NCI-H2081 (cell line): ENCODE measurements at regions not wholly inside any gene's neighbourhood (a gene's known extent, or its start where the extent isn't known, plus 50 kb on each side); places are given as distances from the start of the nearest gene placed in this dataset.
"Not testable (repeated sequence)": the region's sequence is repeated elsewhere in the genome, so short reads cannot be mapped to it uniquely, and the experiment has no call there.

Experiments used
- DNase-seq, 2 experiments: peaks; one replicate each; lab custom pipeline; 2025; lab: John Stamatoyannopoulos, UW

DNA sequence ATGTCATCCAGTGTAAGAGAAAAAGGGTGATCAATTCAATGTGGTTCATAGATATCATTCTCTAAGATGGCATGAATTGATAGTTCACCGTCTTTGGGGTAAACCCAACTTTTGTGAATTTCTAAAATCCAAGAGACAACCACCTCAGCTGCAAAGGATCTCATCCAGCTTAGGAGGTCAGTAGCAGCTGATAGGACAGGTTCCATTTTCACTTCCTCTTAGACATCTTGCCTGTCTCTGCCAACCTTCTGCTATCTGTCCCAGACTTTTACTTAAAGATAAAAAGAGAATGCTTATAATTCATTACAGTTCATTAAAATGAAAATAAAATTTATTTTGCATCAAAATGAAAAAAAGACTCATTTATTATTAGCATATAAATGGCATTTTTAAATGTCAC is 468.2 kb downstream of the XYLT1 start:
- DNase-seq, result no peak

DNA sequence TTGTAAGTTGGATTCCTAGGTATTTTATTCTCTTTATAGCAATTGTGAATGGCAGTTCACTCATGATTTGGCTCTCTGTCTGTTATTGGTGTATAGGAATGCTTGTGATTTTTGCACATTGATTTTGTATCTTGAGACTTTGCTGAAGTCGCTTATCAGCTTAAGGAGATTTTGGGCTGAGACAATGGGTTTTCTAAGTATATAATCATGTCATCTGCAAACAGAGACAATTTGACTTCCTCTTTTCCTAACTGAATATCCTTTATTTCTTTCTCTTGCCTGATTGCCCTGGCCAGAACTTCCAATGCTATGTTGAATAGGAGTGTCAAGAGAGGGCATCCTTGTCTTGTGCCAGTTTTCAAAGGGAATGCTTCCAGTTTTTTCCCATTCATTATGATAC is 464.8 kb downstream of the XYLT1 start:
- DNase-seq, result not testable (repeated sequence)

DNA sequence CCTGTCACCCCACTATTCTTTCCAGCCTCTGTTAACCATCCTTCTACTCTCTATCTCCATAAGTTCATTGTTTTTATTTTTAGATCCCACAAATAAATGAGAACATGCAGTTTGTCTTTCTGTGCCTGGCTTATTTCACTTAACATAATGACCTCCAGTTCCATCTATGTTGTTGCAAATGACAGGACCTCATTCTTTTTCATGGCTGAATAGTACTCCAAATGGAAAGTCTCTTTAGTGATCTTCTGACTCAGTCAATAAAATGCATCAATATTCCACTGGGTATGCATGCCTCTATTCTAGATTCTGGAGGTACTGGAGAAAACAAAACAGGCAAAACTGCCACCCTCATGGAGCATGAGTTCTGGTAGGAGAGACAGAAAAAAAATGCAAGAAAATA is 459.0 kb downstream of the XYLT1 start:
- no peak for DNase-seq

DNA sequence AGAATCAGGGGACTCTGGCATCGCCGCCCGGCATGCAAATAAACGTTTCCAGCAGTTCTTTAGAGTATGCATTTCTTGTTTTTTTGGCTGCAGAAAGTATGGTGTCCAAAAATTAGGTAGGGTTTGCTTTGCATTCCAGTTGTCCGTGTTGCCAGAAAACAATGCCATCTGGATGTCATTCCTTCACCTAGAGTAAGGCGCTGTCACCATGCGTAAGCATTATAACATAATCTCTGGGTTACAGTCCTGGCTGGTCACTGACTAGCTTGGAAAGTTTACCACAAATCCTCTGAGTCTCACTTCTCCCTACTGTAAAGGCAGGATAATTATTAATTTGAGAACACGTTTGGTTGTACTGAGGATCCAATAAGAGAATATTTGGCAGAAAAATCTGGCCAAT is 457.7 kb downstream of the XYLT1 start:
- no peak for DNase-seq

DNA sequence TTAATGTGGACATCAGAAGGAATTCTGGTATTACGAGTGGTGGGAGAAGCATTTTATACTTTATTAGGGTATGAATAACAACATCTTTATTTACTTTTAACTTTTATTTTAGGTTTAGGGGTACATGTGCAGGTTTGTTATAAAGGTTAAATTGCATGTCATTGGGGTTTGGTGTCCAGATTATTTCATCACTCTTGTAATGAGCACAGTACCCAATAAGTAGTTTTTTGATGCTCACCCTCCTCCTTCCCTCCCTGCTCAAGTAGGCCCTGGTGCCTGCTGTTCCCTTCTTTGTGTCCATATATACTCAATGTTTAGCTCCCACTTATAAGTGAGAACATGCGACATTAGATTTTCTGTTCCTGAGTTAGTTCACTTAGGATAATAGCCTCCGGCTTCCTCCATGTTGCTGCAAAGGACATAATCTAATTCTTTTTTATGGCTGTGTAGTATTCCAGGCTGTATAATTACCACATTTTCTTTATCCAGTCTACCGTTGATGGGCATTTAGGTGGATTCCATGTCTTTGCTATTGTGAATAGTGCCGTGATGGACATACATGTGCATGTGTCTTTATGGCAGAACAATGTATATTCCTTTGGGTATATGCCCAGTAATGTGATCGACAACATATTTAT is 456.2 kb downstream of the XYLT1 start:
- no peak for DNase-seq

DNA sequence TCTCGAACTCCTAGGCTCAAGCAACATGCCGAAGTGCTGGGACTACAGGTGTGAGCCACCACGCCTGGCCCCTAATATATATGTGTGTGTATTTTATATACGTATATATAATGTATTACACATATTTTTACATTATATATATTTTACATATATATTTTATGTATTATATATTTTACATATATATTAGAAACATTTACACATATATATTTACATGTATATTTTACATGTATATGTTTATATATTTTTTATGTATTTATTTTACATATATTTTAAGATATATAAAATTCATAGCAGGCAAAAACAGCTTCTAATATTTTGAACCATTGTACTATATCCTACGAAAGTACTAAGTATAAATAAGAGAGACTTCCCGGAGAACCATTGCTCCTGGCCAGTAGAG is 455.1 kb downstream of the XYLT1 start:
- DNase-seq, result no peak

DNA sequence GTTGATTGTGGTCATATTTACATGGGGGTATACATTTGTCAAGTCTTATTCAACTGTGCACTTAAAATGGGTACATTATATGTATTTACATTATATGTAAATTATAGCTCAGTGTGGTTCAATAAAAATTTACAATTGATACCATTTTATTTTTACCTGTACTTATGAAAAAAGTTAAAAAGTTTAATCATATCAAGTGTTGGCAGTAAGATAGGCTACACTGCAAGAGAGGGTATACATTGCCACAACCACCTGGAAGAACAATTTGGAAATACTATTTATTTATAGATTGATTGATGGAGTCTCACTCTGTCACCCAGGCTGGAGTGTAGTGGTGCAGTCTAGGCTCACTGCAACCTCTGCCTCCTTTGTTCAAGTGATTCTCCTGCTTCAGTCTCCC is 453.3 kb downstream of the XYLT1 start:
- DNase-seq, result no peak

DNA sequence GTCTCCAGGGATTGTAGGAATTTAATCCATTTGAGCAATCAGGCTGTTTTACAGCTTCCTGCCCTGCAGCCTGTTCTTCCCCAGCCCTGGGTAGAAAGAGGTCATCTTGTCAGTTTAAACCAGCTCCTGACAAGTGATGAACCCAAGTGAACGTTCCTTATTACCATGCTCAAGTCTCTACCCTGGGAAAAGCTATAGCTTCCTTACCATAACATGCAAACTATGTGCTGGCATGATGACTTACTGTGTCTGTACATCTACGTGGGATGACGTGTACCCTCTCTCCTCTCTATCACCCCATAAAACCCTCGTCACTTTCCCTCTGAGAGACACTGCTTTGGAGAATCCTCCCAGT is 452.2 kb downstream of the XYLT1 start:
- no peak for DNase-seq

DNA sequence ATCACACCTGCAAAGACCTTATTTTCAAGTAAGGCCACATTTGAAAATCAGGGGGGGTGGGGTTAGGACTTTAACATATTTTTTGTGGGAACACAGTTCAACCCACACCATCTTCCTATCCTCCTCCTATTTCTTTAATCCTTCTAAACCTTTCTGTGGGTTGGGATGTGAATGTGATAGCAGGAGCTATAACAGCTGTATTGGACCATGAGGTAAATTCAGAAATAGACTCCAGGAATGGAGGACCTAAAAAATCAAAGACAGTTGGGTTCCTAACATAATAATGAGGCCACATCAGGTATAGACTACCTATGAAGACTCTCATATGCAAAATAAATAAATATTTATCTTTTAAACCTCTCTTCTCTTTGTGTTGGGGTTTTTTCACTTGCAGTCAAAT is 451.4 kb downstream of the XYLT1 start:
- DNase-seq, result no peak

DNA sequence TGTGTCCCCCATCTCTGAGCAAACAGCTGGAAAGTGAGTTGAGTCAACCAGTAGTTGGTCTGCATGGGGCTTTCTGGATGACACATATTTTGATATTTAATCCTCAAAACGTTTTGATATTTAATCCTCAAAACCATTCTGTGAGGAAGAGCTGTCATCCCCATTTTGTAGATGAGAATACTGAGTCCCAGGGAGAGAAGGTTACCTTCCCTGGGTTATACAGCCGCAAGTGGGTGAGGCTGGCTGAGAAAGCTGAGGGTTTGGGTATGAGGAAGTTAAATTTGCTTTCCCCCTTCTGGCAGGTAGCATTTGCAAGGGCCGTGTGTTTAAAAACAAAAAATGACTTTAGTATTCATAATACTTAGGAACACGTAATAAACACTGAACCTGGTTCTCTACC is 447.2 kb downstream of the XYLT1 start:
- no peak for DNase-seq

DNA sequence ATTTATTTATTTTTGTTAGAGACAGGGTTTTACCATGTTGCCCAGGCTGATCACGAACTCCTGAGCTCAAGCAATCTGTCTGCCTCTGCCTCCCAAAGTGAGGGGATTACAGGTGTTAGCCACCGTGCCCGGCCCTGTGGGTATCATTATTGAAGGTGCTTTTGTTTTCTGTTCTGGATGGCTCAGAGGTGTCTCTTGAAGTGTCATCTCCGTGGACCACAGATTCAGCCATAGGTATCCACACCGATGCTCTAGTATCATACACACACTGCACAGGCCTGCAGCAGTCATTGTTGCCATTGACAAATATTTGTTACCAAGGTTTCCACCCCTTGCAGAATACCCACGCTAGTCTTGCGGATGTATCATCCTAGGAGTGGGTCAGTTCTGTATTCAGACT is 446.2 kb downstream of the XYLT1 start:
- no peak for DNase-seq

DNA sequence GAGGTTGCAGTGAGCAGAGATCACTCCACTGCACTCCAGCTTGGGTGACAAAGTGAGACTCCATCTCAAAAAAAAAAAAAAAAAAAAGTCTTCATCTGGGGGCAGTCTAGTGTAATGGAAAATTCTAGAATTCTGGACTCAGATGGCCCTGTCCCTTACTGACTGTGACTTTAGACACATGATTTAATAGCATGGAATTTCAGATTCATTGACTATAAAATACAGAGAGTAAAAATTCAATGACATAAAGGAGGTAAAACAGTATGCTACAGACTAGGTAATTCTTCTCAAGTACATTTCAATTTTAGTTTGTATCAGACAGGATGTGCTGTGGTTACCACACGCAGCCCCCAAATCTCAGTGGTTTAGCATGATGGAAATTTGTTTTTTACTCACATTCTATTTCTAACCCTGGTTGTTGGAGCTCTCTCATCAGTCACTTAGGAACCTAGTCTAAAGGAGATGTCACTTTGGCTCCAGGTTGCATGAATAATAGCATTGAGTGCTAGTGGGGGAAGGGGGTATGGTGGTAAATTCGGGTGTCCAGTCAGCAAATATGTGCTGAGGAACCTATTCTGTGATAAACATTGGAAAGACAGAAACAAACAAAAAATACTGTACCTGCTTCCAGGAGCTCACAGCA is 444.0 kb downstream of the XYLT1 start:
- DNase-seq, result no peak

DNA sequence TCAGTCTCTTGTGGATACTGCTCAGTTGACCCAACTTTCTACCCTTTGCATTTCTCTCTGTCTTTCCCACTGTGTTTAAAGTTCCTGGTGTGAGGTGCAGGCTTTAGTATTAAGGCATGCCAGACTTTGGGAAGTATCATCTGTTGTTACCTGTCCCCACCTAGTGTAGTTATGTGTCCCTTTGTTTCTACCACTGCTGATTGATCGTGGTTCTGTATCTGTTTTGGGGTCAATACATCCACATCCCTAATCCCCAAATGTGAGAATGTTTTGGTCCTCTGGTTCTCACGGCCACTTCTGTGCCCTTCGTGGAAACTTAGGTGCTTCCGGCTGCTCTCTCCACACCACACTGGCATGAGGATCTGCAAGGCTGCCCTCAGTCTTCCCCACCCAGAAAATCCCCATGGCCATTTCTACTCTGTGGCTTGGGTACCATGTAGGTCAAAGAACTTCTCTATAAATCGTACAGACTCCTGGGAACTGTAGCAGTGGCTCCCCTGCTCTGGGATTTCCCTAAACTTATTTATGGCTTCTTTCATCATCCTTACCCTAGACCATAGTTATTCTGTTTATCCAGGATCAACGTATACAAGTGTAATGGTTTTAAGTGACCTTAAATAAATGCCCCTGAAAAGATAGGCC is 443.2 kb downstream of the XYLT1 start:
- no peak for DNase-seq

DNA sequence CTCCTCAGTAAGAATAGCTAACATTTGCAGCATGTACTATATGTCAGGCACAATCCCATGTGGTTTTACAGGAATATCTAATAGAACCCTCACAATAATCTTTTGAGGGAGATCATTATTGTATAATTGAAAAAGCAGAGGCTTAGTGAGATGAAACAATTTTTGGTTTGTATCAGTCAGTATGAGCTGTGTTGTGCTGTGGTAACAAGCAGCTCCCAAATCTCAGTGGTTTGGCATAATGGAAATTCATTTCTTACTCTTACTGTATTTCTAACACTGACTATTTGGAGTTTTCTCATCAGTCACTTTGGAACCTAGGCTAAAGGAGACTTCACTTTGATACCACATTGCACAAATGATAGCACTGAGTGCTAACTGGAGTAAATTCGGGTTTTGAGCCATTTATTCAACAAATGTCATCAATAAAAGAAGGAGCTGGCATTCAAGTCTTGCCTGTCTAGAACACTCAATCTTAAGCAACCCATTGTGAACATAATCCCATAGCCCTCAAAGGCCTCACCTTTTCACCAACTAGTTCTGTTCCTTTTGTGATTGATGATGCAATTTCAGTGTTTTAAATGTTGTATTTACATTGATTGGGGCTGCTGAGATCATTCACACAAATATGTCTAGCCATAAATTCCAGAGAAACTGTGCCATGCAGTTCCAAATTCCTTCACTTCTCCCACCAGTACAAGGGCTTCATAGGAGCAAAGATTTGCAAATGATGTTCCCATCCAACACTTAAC is 441.0 kb downstream of the XYLT1 start:
- DNase-seq, result no peak

DNA sequence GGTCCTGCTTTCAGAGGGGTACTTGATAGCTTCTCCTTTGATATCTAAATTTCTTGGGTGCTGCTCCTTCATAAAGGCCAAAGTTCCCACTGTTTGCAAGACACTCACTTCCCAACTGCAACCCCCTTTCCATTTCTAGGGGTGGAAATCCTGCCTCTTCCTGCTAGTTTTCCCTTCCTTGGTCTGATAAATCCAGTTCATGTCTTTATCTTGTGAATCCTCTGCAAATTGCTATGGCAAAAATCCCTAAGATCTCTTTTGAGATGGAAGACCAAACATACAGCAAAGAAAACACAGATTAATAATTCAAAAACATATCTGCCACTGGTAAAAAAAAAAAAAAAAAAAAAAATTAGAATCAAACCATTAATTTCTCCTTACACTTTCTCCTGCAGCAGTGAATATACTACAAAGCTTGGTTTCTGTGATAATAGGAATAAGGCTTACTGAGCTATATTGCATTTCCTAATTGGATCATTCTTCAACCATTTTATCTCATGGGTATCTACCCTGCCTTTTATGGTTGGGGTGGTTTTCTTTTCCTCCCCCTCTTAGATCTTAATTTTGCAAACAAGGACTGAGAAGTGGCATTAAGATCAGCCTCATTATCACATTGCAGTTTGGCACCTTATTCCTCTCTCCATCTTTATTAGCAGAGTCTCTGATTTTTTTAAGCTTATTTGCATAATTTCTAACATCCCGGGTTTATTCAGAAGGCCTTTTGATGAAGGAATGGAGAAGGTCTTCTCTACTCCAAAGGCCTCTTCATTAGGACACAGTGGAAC is 439.1 kb downstream of the XYLT1 start:
- DNase-seq, result no peak

DNA sequence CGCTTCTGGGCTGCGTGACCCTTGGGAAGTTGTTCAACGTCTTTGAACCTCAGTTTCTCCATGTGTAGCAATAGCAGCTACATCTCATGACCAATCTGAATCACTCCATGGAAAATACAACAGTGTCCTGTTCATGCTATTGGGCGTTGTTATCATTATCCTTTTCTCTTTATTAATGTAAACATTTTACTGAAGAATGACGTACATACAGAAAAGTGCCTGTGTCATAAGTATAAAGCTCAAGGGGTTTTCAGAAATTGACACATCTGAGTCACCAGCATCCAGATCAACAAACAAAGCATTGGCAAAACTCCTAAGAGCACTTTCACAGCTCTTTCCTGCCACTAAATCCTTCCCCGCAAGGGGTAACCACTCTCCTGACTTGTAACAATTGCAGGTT is 438.4 kb downstream of the XYLT1 start:
- DNase-seq, result no peak

DNA sequence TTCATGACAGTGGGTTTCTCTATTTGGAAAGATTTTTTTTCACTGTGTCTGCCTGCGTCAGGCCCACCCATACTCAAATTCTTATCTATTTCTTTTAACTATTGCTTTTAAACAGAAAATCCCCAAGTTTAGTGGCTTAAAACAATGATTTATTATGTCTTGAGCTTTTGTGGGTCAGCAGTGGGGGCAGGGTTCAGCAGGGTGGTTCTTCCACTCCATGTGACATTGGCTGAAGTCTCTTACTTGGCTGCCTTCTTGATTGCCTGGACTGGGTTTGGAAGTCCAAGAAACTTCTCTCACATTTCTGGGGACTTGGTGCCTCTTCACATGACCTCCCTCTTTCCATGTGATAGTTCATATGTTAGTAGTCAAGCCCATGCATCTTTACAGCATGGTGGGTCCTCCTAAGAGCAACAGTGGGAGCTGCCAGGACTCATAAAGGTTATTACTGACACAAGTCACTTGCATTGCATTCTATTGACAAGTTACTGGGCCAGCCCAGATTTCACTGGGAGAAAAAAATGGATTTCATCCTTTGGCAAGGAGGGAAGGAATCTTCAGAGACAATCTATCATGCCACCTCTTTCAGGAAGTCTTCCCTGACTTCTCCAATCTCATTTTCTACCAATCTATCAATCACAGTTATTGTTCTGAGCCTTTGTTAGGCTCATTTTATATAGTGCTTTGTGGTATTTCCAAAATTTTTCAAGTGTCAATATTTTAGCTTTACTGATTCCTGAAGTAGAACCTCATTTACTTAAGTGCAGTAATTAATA is 436.1 kb downstream of the XYLT1 start:
- DNase-seq, result no peak

DNA sequence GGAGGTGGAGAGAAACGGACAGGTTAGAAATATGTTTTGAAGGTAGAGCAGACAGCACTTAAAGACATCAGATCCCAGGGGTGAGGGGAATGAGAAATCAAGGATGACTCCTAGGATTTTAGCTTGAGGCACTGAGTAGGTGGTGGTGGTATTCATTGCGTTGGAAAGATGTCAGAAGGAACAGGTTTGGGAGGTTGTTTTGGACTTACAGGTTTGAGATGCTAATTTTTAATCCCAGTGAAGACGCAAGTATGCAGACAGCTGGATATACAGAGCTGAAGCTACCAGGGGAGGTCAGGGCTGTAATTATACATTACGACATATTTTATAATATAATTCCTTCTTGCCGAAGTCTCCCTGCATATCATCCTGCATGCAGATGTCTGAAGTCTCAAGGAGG is 433.3 kb downstream of the XYLT1 start:
- DNase-seq, result no peak

DNA sequence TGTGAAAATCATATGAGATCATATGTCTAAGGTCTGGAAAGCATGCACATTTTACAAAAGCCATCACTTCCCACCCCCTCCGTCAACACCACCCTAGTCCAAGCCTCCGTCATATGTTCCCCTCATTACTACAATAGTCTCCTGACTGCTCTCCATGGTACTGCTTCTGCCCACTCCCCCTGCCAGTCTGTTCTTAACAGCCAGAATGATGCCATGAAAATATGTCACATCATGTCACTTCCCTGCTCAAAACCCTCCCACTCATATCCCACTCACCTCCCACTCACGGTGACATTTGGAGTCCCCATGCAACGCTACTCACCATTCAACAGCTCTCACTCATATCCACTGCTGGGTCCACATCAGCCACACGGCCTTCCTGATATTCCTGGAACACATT is 432.3 kb downstream of the XYLT1 start:
- DNase-seq, result no peak

DNA sequence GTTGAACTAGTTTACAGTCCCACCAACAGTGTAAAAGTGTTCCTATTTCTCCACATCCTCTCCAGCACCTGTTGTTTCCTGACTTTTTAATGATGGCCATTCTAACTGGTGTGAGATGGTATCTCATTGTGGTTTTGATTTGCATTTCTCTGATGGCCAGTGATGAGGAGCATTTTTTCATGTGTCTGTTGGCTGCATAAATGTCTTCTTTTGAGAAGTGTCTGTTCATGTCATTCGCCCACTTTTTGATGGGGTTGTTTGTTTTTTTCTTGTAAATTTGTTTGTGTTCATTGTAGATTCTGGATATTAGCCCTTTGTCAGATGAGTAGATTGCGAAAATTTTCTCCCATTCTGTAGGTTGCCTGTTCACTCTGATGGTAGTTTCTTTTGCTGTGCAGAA is 421.7 kb downstream of the XYLT1 start:
- not testable (repeated sequence) for DNase-seq

DNA sequence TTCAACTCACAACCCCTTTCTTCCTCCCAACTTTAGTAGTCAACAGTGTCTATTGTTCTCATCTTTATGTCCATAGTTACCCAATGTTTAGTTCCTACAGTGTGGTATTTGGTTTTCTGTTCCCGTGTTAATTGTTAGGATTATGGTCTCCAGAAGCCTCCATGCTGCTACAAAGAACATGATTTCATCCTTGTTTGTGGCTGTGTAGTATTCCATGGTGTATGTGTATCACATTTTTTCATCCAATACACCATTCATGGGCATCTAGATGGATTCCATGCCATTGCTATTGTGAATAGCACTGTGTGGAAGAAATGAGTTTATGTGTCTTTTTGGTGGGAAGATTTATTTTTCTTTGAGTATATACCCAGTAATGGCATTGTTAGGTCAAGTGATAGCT is 420.3 kb downstream of the XYLT1 start:
- DNase-seq, result no peak
